GM19193 (cell line): ENCODE measurements at regions not wholly inside any gene's neighbourhood (a gene's known extent, or its start where the extent isn't known, plus 50 kb on each side); places are given as distances from the start of the nearest gene placed in this dataset.
A peak's percentile ranks its signal among the peaks of the same experiment; 100 is the strongest.

Experiments used
- POLR2A ChIP-seq: IDR thresholded peaks from 4 replicates; pipeline ENCODE4 v1.6.1; 2011; ENCODE audit not compliant: insufficient read depth, insufficient read length; ENCODE audit errors: extremely low read depth

DNA sequence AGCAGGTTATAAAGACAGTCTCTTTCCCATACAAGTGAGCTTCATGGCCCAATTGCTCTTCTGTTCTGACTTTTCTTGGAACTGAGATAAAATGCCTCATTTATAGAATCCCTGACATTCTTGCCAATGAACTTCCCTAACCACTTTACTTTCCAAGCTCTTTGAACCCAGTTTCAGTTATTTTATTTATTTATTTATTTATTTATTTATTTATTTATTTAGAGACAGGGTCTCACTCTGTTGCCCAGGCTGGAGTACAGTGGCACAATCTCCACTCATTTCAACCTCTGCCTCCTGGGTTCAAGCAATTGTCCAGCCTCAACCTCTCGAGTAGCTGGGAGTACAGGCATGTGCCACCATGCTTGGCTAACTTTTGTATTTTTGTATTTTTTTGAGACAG, 138.5 kb upstream of the ZNF184 start:
- TF ChIP-seq POLR2A: no peak

DNA sequence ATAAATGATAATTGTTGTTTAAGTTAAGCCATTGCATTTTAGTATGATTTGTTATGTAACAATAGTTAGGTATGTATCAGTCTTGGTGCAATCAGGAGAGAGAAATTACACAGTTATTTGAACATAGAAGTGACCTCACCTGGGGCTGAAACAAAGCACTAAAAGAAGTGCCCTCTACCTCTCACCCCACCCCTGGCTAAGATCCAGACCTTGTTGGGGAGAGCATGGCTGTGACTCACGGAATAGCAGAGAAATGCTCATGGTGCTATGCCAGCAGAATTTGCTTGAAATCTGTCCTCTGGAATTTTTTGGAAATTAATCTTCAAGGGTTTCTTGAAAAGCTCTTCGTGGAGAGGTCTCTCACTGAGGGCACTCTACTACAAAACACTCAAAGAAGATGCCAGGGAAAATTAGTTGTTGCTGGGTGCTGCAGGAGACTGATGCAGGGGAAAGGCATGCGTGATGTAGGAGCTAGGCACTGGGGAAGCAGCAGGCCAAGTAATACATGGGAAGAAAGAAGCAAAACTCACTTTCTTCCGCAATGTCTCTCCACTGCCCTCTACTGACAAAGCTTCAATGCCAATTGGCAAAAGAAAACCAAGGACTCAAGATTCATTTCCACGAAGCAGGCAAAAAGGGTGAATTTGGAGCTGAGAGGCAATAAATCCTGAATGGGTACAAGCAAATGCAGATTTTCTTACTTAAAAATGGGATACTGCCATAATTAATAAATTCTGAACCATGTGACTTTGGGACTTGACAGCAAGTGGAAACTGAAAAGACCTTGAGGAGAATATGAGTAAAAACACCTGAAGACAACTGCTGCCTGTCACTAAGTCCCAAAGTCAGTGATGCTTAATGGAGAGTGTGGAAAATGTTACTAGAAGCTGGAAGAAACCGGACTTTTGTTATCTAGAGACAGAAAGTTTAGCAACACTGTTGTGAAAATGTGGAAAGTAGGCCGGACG, 136.3 kb upstream of the ZNF184 start:
- no peak for TF ChIP-seq POLR2A

GRCh38 chr6:27605401-27606342, 132.8 kb upstream of the ZNF184 start:
- no peak for TF ChIP-seq POLR2A

- TF ChIP-seq POLR2A: no peak
Measured at GRCh38 chr6:27604986-27605385, 132.1 kb upstream of the ZNF184 start.

DNA sequence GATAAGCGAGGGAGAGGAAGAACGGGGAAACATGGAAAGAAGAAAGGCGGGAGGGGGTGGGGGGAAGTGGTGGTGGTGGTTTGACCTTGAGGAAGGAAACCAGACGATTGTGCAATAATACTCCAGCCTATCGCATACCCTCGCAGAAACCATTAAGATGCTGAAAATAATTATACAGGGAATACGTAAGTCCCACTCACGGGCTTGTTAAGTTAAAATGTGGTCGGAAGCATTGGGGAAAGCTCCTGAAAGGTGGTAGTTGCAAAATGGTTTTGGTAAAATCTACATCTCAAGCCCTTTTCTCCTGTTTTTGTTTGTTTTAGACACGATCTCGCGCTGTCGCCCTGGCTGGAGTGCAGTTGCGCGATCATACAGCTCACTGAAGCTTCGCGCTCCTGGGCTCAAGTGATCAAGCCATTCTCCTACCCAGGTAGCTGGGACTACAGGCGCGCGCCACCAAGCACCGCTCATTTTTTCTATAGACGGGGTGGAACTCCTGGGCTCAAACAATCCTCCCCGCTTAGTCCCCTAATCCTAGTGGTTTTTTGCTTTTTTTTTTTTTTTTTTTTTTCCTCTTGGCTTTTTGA, 128.9 kb upstream of the ZNF184 start:
- TF ChIP-seq POLR2A: peak; percentile 19

DNA sequence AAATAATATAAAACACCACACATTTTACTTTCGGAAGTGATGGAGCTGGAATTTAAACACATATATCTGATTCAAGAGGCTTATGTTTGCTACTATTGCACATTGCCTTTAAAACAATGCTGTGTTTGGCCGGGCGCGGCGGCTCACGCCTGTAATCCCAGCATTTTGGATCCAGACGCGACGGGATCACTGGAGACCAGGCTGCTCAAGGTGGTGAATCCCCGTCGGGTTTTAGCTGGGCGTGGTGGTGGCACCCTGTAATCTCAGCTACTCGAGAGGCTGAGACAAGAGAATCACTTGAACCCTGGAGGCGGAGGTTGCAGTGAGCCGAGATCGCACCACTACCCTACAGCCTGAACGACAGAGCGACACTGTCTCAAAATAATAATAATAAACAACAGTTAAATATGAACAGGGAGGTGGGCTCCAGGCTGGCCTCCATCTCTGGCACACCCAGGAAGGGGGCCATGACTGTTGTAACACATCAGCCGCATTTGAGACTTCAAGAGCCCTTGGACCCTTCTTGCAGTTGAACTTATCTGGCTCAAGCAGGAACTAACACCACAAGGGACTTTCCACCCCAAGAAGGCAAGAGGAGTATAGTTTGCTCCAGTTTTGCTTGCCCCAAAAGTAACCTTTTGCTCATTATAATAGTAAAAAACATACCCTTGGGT, 127.1 kb upstream of the ZNF184 start:
- no peak for TF ChIP-seq POLR2A

- TF ChIP-seq POLR2A: no peak
Measured at GRCh38 chr6:27593861-27594260, 121.0 kb upstream of the ZNF184 start.

GRCh38 chr6:27593200-27593818, 120.4 kb upstream of the ZNF184 start:
- TF ChIP-seq POLR2A: no peak

GRCh38 chr6:27592481-27593199, 119.7 kb upstream of the ZNF184 start:
- no peak for TF ChIP-seq POLR2A

DNA sequence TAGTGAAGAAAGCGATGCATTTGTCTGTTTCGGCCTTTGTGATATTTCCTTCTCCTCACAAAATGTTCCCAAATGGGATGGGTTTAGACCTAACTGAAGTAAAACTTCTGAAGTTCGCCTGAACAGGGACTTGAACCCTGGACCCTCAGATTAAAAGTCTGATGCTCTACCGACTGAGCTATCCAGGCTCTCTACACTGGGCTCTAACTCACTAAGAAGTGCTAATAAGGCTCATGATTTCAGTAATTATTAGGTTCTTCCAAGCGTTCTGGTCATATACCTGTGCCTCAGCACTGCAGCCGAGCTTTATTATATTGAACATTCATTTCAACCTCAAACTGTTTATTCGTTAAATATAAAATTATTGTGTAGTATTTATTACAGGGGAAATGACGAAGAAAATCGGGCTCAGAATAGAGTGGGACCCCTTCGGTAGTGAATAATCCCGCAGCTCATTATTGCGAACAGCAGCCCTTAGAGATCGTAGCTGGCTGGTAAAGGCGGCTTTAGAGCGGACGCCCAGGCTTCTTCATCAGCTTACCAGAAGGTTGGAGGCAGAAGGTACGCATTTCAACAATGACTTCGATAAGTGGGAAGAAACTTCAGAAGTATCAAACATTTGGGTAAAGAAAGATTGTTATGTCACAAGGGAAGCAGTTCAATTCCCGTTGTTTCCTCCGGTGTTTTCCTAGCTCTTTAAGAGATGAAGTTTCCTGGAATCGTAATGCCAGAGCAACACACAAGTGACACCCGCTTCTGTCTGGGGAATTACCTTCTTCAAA, 119.0 kb upstream of the ZNF184 start:
- TF ChIP-seq POLR2A: no peak

- TF ChIP-seq POLR2A: no peak
Measured at GRCh38 chr6:27584326-27584725, 111.4 kb upstream of the ZNF184 start.

- no peak for TF ChIP-seq POLR2A
Measured at GRCh38 chr6:27582928-27583725, 110.2 kb upstream of the ZNF184 start.
